ENCODE measurements at regions not wholly inside any gene's neighbourhood (a gene's known extent, or its start where the extent isn't known, plus 50 kb on each side); places are given as distances from the start of the nearest gene placed in this dataset.

DNA sequence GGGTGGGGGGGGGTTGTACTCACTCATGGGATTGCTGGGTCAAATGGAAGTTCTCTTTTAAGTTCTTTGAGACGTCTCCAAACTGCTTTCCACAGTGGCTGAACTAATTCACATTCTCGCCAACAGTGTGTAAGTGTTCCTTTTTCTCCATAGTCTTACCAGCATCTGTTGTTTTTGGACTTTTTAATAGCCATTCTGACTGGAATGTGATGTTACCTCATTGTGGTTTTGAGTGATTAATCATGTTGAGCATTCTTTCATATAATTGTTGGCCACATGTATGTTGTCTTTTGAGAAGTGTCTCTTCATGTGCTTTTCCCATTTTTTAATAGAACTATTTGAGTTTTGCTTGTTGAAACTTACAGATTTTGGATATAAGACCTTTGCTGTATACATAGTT lies 94.9 kb upstream of the PLPPR1 start:
- no peak for DNase-seq (ENCODE audit: low read depth in 4 of 4, low spot score in 2 of 4)

DNA sequence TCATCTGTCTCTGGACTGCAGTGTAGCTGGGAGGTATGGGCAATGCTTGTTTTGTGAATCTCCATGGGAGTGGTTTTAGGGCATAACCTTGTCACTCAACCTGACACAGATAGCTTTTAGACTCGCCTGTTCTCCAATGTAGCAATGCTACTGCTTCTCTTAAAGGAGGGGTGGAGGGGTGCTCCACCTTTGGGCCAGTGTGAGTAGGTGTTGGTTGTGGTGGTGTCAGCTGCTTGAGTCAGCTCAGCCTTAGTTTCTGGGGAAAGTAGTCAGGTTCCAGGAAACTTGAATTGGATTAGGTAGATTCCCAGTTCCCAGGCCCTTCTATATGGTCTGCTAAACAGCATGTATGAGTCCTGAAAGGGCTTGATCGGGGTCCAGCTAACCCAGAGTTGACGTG lies 91.1 kb upstream of the PLPPR1 start:
- DNase-seq (ENCODE audit: low read depth in 4 of 4, low spot score in 2 of 4): no peak

DNA sequence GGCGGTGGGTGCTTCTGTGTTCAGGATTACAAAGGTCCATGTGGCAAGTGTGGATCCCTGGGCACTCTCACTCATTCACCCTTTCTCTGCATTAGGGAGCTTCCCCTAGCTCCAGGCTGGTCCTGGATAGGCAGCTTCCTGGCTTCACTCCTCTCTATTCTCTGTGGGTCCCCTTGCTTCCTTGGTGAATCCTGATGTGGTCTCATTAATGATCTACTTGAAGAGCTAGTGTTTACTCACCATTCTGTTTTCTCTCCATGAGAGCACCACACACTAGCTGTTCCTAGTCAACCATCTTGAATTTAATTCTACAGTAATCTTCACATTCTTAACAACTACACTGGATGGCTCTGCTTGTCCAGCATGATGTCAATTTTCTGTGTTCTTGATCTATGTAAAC lies 90.0 kb upstream of the PLPPR1 start:
- no peak for DNase-seq (ENCODE audit: low read depth in 4 of 4, low spot score in 2 of 4)

DNA sequence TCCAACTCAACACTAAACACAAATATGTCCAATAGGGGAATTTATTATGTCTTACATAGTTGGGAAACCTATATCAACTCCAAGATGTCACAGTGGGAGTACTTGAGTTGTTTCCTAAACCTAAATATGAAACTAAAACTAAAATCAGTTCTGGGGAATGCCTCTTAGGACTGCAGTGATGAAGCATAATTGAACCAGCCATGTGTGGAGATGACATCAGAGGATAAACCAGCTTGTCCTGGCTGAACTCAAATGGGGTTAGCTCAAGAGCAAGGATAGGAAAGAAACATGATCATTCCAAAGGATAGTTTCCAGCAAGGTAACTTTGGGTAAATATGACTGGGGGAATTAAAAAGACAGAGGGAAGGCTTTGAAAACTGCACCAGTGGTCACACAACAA lies 88.9 kb upstream of the PLPPR1 start:
- no peak for DNase-seq (ENCODE audit: low read depth in 4 of 4, low spot score in 2 of 4)

DNA sequence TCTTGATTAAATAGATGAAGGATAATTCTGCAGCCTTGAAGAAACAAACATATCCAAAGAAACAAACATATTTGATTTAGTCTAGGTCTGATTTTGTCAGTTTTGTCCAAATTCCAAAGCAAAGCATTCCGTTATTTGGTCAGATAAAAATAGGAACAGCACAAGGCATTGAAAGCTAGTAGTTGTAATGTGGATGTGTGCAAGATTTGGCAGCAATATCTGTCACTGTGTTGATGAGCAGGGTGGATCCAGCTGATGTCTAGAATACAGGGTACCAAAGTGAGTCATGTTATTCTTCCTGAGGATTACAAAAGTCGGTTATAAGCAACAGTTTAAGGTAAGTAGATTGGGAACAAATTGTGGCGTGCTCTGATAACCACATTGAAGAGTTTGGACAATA lies 69.3 kb upstream of the PLPPR1 start:
- DNase-seq (ENCODE audit: low read depth in 4 of 4, low spot score in 2 of 4): no peak
